MM.1S (cell line): ENCODE measurements at regions not wholly inside any gene's neighbourhood (a gene's known extent, or its start where the extent isn't known, plus 50 kb on each side); places are given as distances from the start of the nearest gene placed in this dataset.

Source experiments
- DNase-seq: peaks from one replicate; pipeline ENCODE4 v3.0.0-alpha.2; 2015
- H2AFZ ChIP-seq: fragments of 300-600 bp; sonication (generic); 2 replicates; pipeline ENCODE4 v1.6.0; 2016; ENCODE audit warnings: antibody characterized with exemption, low read length
- H3F3A ChIP-seq: fragments of 300-600 bp; sonication (generic); 2 replicates; pipeline ENCODE4 v1.6.1; 2016; ENCODE audit warnings: mild to moderate bottlenecking, antibody characterized with exemption, low read length, moderate library complexity, mixed read lengths; ENCODE audit not compliant: insufficient read depth
- H3K27ac ChIP-seq: fragments of 300-600 bp; sonication (generic); 2 replicates; pipeline ENCODE4 v1.5.1; 2016; ENCODE audit warnings: mild to moderate bottlenecking, low read length
- H3K27me3 ChIP-seq: fragments of 300-600 bp; sonication (generic); replicated peaks from 2 replicates; pipeline ENCODE4 v1.6.0; 2016; ENCODE audit warnings: low read length; ENCODE audit not compliant: insufficient read depth
- H3K36me3 ChIP-seq: fragments of 300-600 bp; sonication (generic); replicated peaks from 2 replicates; pipeline ENCODE4 v1.6.1; 2016; ENCODE audit warnings: mild to moderate bottlenecking, low read length, mixed read lengths; ENCODE audit not compliant: insufficient read depth
- H3K4me1 ChIP-seq: fragments of 300-600 bp; sonication (generic); 2 replicates; pipeline ENCODE4 v1.6.1; 2016; ENCODE audit warnings: low read length, mixed read lengths
- H3K4me2 ChIP-seq: fragments of 300-600 bp; sonication (generic); 2 replicates; pipeline ENCODE4 v1.6.0; 2016; ENCODE audit warnings: low read depth, low read length
- H3K4me3 ChIP-seq: fragments of 300-600 bp; sonication (generic); 2 replicates; pipeline ENCODE4 v1.5.1; 2016; ENCODE audit warnings: low read length, mixed read lengths
- H3K79me2 ChIP-seq: fragments of 300-600 bp; sonication (generic); 2 replicates; pipeline ENCODE4 v1.6.1; 2016; ENCODE audit warnings: mixed run types, low read length, mixed read lengths
- H3K9ac ChIP-seq: fragments of 300-600 bp; sonication (generic); 2 replicates; pipeline ENCODE4 v1.6.1; 2016; ENCODE audit warnings: low read length, mixed read lengths
- H3K9me2 ChIP-seq: fragments of 300-600 bp; sonication (generic); replicated peaks from 2 replicates; pipeline ENCODE4 v1.6.1; 2016; ENCODE audit warnings: mild to moderate bottlenecking, low read length, mixed read lengths; ENCODE audit not compliant: insufficient read depth
- H3K9me3 ChIP-seq: fragments of 300-600 bp; sonication (generic); replicated peaks from 2 replicates; pipeline ENCODE4 v1.6.1; 2016; ENCODE audit warnings: mild to moderate bottlenecking, low read length, mixed read lengths; ENCODE audit not compliant: insufficient read depth
- H4K20me1 ChIP-seq: fragments of 300-600 bp; sonication (generic); 2 replicates; pipeline ENCODE4 v1.6.1; 2016; ENCODE audit warnings: mild to moderate bottlenecking, low read length, moderate library complexity, mixed read lengths; ENCODE audit not compliant: insufficient read depth
- EZH2 ChIP-seq: fragments of 300-600 bp; sonication (generic); optimal IDR thresholded peaks from 2 replicates; pipeline ENCODE3; 2017; ENCODE audit warnings: low read depth, mild to moderate bottlenecking, antibody characterized with exemption, low read length, mixed read lengths
- EZH2phosphoT487 ChIP-seq: fragments of 300-600 bp; sonication (generic); IDR thresholded peaks from 2 replicates; pipeline ENCODE4 v1.6.1; 2018; ENCODE audit warnings: antibody characterized with exemption, low read length
- TF ChIP-seq, protein P1 (sequence below): fragments of 300-600 bp; sonication (generic); IDR thresholded peaks from 2 replicates; pipeline ENCODE4 v1.5.1; 2016; ENCODE audit warnings: antibody characterized with exemption, low read length, mixed read lengths

DNA sequence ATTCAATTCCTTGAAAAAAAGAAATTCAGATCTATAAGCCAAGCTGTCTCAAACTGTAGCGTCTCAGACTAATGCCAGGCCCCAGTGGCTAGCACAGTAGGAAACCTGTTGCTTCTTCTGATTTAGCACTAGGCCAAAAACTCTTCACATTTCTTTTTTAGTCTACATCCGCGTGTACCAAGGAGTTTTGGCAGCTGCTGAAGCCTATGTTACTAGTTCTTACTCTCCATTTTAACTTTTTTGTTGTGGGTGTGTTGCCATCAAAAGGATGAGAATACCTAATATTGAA is 65.0 kb upstream of the BTN3A2 start:
- peaks cover 17% of the 10 kb centered on the region for H3F3A ChIP-seq
- no peak overlapping the region for H2AFZ ChIP-seq
- no peaks in the 10 kb centered on the region for H4K20me1 ChIP-seq
- TF ChIP-seq EZH2phosphoT487: no peak
- TF ChIP-seq, protein P1, sequence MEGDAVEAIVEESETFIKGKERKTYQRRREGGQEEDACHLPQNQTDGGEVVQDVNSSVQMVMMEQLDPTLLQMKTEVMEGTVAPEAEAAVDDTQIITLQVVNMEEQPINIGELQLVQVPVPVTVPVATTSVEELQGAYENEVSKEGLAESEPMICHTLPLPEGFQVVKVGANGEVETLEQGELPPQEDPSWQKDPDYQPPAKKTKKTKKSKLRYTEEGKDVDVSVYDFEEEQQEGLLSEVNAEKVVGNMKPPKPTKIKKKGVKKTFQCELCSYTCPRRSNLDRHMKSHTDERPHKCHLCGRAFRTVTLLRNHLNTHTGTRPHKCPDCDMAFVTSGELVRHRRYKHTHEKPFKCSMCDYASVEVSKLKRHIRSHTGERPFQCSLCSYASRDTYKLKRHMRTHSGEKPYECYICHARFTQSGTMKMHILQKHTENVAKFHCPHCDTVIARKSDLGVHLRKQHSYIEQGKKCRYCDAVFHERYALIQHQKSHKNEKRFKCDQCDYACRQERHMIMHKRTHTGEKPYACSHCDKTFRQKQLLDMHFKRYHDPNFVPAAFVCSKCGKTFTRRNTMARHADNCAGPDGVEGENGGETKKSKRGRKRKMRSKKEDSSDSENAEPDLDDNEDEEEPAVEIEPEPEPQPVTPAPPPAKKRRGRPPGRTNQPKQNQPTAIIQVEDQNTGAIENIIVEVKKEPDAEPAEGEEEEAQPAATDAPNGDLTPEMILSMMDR: no peak
- TF ChIP-seq EZH2: no peak
- no peak overlapping the region for H3K27ac ChIP-seq
- H3K4me2 ChIP-seq: no peak overlapping the region
- no peaks in the 10 kb centered on the region for H3K27me3 ChIP-seq
- DNase-seq: no peak
- no peaks in the 10 kb centered on the region for H3K9me2 ChIP-seq
- H3K36me3 ChIP-seq: no peaks in the 10 kb centered on the region
- no peaks in the 10 kb centered on the region for H3K79me2 ChIP-seq
- no peak overlapping the region for H3K9ac ChIP-seq
- H3K4me1 ChIP-seq: peaks cover 25% of the 10 kb centered on the region
- no peaks in the 10 kb centered on the region for H3K9me3 ChIP-seq
- no peak overlapping the region for H3K4me3 ChIP-seq

DNA sequence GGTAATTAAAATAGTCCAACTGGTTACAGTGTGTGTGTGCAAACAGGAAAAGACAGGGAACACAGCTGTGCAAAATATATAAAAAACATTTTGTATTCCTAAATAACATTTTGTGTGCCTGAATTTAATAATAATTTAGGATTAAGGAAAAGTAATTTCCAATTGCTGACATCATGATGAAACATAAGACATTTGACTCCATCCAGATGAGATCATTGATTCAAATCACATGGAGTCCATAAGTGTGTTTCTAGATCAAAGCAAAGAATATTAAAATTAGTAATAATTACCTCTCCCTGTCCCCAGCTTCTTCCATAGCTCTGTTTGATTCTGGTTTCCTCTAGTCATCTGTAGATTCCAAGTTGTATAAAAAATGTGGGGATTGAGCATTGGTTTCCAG is 64.6 kb upstream of the BTN3A2 start:
- Histone ChIP-seq H3K79me2 (no peaks in the 10 kb centered on the region), H2AFZ (no peak overlapping the region), H3K4me1 (peaks cover 25% of the 10 kb centered on the region), H3K36me3 (no peaks in the 10 kb centered on the region), H3K9ac (no peak overlapping the region), H3K9me2 (no peaks in the 10 kb centered on the region), H3K27me3 (no peaks in the 10 kb centered on the region), H3K4me3 (no peak overlapping the region), H3K4me2 (no peak overlapping the region), H3K27ac (no peak overlapping the region), H4K20me1 (no peaks in the 10 kb centered on the region), H3K9me3 (no peaks in the 10 kb centered on the region), H3F3A (peaks cover 20% of the 10 kb centered on the region)
- no peak for DNase-seq
- TF ChIP-seq EZH2 (no peak), EZH2phosphoT487 (no peak)
- TF ChIP-seq, protein P1: no peak

DNA sequence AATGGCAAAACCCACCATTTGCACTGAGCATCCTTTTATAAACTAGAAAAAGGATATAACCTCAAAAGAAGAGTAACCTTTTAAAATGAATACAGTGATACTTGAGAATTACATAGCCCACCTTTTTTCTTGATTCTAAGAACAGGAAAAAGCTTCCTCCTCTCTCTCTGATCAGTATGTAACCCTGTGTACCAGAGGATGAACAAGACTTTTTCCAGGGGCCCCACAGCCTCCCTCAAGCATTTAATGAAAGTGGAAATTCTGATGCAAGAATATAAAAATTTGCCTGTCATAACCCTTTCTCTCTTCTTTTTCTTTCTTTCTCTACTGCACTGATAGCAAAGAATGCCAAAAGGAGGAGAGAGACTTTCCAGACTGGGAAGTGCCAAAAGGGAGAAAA is 64.2 kb upstream of the BTN3A2 start:
- Histone ChIP-seq H2AFZ (no peak overlapping the region), H3K9me2 (no peaks in the 10 kb centered on the region), H3K27me3 (no peaks in the 10 kb centered on the region), H3K27ac (no peak overlapping the region), H3K9ac (no peak overlapping the region), H3K4me3 (no peak overlapping the region), H4K20me1 (no peaks in the 10 kb centered on the region), H3K9me3 (no peaks in the 10 kb centered on the region), H3K36me3 (no peaks in the 10 kb centered on the region), H3F3A (peaks cover 20% of the 10 kb centered on the region), H3K79me2 (no peaks in the 10 kb centered on the region), H3K4me1 (peaks cover 24% of the 10 kb centered on the region), H3K4me2 (no peak overlapping the region)
- TF ChIP-seq EZH2 (no peak), EZH2phosphoT487 (no peak)
- TF ChIP-seq, protein P1: no peak
- no peak for DNase-seq
